Esophagus muscularis mucosa (tissue), 4 donors: ENCODE measurements at regions not wholly inside any gene's neighbourhood (a gene's known extent, or its start where the extent isn't known, plus 50 kb on each side); places are given as distances from the start of the nearest gene placed in this dataset.

ENCODE experiments used
- DNase-seq: peaks from one replicate; pipeline ENCODE4 v3.0.0-alpha.2; 2017; ENCODE audit errors: extremely low spot score
- H3K27ac ChIP-seq, 4 donors: fragments of 200-600 bp; sonication (generic); replicated peaks in 1 of 4; 1 replicate in 3 of 4; 2 replicates in 1 of 4; pipeline ENCODE4 v1.5.1; 2016 to 2019; ENCODE audit warnings: mild to moderate bottlenecking in 1 of 4
- H3K27me3 ChIP-seq, 4 donors: fragments of 200-600 bp; sonication (generic); one replicate each; pipeline versions ENCODE4 v1.5.1 to v1.6.0; 2016 to 2019
- H3K36me3 ChIP-seq, 4 donors: fragments of 200-600 bp; sonication (generic); one replicate each; pipeline ENCODE4 v1.5.1; 2016 to 2019
- H3K4me1 ChIP-seq, 4 donors: fragments of 200-600 bp; sonication (generic); one replicate each; pipeline ENCODE4 v1.5.1; 2016 to 2019
- H3K4me3 ChIP-seq, 4 donors: fragments of 200-600 bp; sonication (generic); 1 replicate in 2 of 4; 2 replicates in 2 of 4; pipeline ENCODE4 v1.5.1; 2016 to 2019; ENCODE audit warnings: mild to moderate bottlenecking in 4 of 4, moderate library complexity in 1 of 4
- H3K9me3 ChIP-seq, 4 donors: fragments of 200-600 bp; sonication (generic); 1 replicate in 3 of 4; 2 replicates in 1 of 4; pipeline ENCODE4 v1.5.1; 2016 to 2019
- CTCF ChIP-seq, 3 experiments: fragments of 200-600 bp in 2 of 3; fragments of 450-650 bp in 1 of 3; sonication (generic) in 2 of 3; IDR thresholded peaks; one replicate each; pipeline ENCODE4 v1.5.1; 2017 to 2019; ENCODE audit warnings: antibody characterized with exemption in 3 of 3, mild to moderate bottlenecking in 2 of 3, moderate library complexity in 1 of 3
- EP300 ChIP-seq: sonication (generic); formaldehyde crosslinking; IDR thresholded peaks from one replicate; pipeline ENCODE4 v1.6.1; 2017; ENCODE audit warnings: antibody characterized with exemption
- POLR2A ChIP-seq: fragments of 450-650 bp; IDR thresholded peaks from one replicate; pipeline ENCODE4 v1.6.1; 2017; ENCODE audit warnings: antibody characterized with exemption, moderate library complexity, mild to moderate bottlenecking, low read depth
- POLR2AphosphoS5 ChIP-seq, 2 donors: sonication (generic); formaldehyde crosslinking; IDR thresholded peaks; one replicate each; pipeline ENCODE4 v1.6.1; 2017; ENCODE audit warnings: antibody characterized with exemption in 2 of 2
- WGBS: methylation state at CpG from one replicate; pipeline ENCODE4 v1.1.5; 2018; 5-methylcytosine and 5-hydroxymethylcytosine counted together
- intact Hi-C: fragments of 100-400 bp; cut with DNase I; formaldehyde crosslinking; loops from one replicate; pipeline ENCODE4 v1.15.1; 2023

GRCh38 chrX:45955661-45956060 is 589.6 kb downstream of the ZNF674 start:
- Histone ChIP-seq H3K36me3 (no peaks in the 10 kb centered on the region), H3K9me3 (no peaks in the 10 kb centered on the region), H3K27ac (no peak overlapping the region), H3K4me3 (no peak overlapping the region), H3K4me1 (no peaks in the 10 kb centered on the region), H3K27me3 (no peaks in the 10 kb centered on the region)
- no peak for DNase-seq
- 43% methylated on average over 1 of the region's 1 CpG for WGBS
- intact Hi-C loops, result no loop called here
- no peak for TF ChIP-seq POLR2A
- no peak for TF ChIP-seq EP300
- no peak for TF ChIP-seq CTCF (IDR thresholded peaks at IDR 0.05)
- TF ChIP-seq POLR2AphosphoS5 (IDR thresholded peaks at IDR 0.05), result no peak

GRCh38 chrX:45954026-45954425 is 591.2 kb downstream of the ZNF674 start:
- Histone ChIP-seq H3K36me3 (no peaks in the 10 kb centered on the region), H3K27ac (no peak overlapping the region), H3K4me1 (no peaks in the 10 kb centered on the region), H3K27me3 (no peaks in the 10 kb centered on the region), H3K4me3 (no peak overlapping the region), H3K9me3 (no peaks in the 10 kb centered on the region)
- intact Hi-C loops, result no loop called here
- no peak for TF ChIP-seq POLR2A
- TF ChIP-seq POLR2AphosphoS5 (IDR thresholded peaks at IDR 0.05), result no peak
- no peak for TF ChIP-seq CTCF (IDR thresholded peaks at IDR 0.05)
- no peak for TF ChIP-seq EP300
- DNase-seq, result no peak
- 52% methylated on average over 2 of the region's 2 CpGs for WGBS

- TF ChIP-seq CTCF (IDR thresholded peaks at IDR 0.05) (no peak), POLR2A (no peak), EP300 (no peak), POLR2AphosphoS5 (IDR thresholded peaks at IDR 0.05) (no peak)
- Histone ChIP-seq H3K36me3 (no peaks in the 10 kb centered on the region), H3K4me1 (no peaks in the 10 kb centered on the region), H3K27ac (no peak overlapping the region), H3K4me3 (no peak overlapping the region), H3K27me3 (no peaks in the 10 kb centered on the region), H3K9me3 (no peaks in the 10 kb centered on the region)
- no peak for DNase-seq
- 72% methylated on average over 2 of the region's 2 CpGs for WGBS
- intact Hi-C loops, result no loop called here
Observed at GRCh38 chrX:45952030-45952429, 593.2 kb downstream of the ZNF674 start.

- Histone ChIP-seq H3K27ac (no peak overlapping the region), H3K4me1 (no peaks in the 10 kb centered on the region), H3K4me3 (no peak overlapping the region), H3K27me3 (peaks cover 0 to 3% (median 0%) of the 10 kb centered on the region in 4 donors), H3K9me3 (no peaks in the 10 kb centered on the region), H3K36me3 (no peaks in the 10 kb centered on the region)
- DNase-seq, result no peak
- intact Hi-C loops, result no loop called here
- TF ChIP-seq CTCF (IDR thresholded peaks at IDR 0.05) (no peak), POLR2A (no peak), POLR2AphosphoS5 (IDR thresholded peaks at IDR 0.05) (no peak), EP300 (no peak)
Observed at GRCh38 chrX:45935408-45935807, 609.8 kb downstream of the ZNF674 start.

- H3K4me3 ChIP-seq, result no peak overlapping the region
- DNase-seq, result no peak
- H3K9me3 ChIP-seq, result no peaks in the 10 kb centered on the region
- no peak overlapping the region for H3K27ac ChIP-seq
- intact Hi-C loops, result no loop called here
- H3K4me1 ChIP-seq, result no peaks in the 10 kb centered on the region
- H3K36me3 ChIP-seq, result no peaks in the 10 kb centered on the region
- WGBS, result 82% methylated on average over 3 of the region's 3 CpGs
- no peaks in the 10 kb centered on the region for H3K27me3 ChIP-seq
- TF ChIP-seq CTCF (IDR thresholded peaks at IDR 0.05) (no peak), EP300 (no peak), POLR2AphosphoS5 (IDR thresholded peaks at IDR 0.05) (no peak), POLR2A (no peak)
Observed at GRCh38 chrX:45912316-45912715, 632.9 kb downstream of the ZNF674 start.
